Thyroid gland (tissue), 4 donors: ENCODE measurements at regions not wholly inside any gene's neighbourhood (a gene's known extent, or its start where the extent isn't known, plus 50 kb on each side); places are given as distances from the start of the nearest gene placed in this dataset.

Source experiments
- POLR2A ChIP-seq, 2 donors: fragments of 450-650 bp; IDR thresholded peaks; one replicate each; pipeline ENCODE4 v1.6.1; 2017; ENCODE audit warnings: antibody characterized with exemption in 2 of 2, mild to moderate bottlenecking in 2 of 2, moderate library complexity in 1 of 2
- TF ChIP-seq, protein P1 (sequence below), 6 experiments: fragments of 200-600 bp in 3 of 6; fragments of 450-650 bp in 3 of 6; sonication (generic) in 3 of 6; IDR thresholded peaks; one replicate each; pipeline ENCODE4 v1.5.1; 2016 to 2019; ENCODE audit warnings: antibody characterized with exemption in 6 of 6, mild to moderate bottlenecking in 2 of 6, inconsistent platforms in 1 of 6, moderate library complexity in 1 of 6

GRCh38 chr6:139833592-139833991 is 459.1 kb upstream of the CITED2 start:
- TF ChIP-seq, protein P1, sequence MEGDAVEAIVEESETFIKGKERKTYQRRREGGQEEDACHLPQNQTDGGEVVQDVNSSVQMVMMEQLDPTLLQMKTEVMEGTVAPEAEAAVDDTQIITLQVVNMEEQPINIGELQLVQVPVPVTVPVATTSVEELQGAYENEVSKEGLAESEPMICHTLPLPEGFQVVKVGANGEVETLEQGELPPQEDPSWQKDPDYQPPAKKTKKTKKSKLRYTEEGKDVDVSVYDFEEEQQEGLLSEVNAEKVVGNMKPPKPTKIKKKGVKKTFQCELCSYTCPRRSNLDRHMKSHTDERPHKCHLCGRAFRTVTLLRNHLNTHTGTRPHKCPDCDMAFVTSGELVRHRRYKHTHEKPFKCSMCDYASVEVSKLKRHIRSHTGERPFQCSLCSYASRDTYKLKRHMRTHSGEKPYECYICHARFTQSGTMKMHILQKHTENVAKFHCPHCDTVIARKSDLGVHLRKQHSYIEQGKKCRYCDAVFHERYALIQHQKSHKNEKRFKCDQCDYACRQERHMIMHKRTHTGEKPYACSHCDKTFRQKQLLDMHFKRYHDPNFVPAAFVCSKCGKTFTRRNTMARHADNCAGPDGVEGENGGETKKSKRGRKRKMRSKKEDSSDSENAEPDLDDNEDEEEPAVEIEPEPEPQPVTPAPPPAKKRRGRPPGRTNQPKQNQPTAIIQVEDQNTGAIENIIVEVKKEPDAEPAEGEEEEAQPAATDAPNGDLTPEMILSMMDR (IDR thresholded peaks at IDR 0.05) = no peak
- TF ChIP-seq POLR2A (IDR thresholded peaks at IDR 0.05) = no peak
